GM21619 (cell line): ENCODE measurements at regions not wholly inside any gene's neighbourhood (a gene's known extent, or its start where the extent isn't known, plus 50 kb on each side); places are given as distances from the start of the nearest gene placed in this dataset.
"Not testable (repeated sequence)": the region's sequence is repeated elsewhere in the genome, so short reads cannot be mapped to it uniquely, and the experiment has no call there.

Source experiments
- ATAC-seq: cut with Tn5 transposase; IDR thresholded peaks from one replicate; pipeline ENCODE4 v1.9.1; 2021; ENCODE audit not compliant: unreplicated experiment

GRCh38 chr14:53378142-53378541 is 225.0 kb upstream of the DDHD1 start:
- no peak for ATAC-seq

GRCh38 chr14:53376064-53376463 is 222.9 kb upstream of the DDHD1 start:
- ATAC-seq, result no peak

DNA sequence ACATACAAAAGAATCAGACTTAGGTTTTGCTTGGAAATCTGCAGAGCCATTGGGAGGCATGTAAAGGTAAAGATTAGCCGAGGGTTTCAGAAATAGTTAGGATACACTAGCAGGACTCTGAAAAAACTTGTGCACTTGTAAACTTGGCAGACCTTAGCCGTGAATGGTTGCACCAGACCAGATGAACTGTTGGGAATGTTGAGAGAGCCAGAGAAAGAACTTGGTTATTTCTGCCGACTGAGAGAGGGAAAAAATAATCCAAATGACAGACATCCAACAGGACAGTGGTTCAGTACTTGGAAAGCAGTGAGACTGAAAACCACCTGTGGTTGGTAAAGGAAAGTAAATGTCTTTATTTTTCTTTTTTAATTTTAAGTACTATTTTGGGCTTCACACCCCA is 222.5 kb upstream of the DDHD1 start:
- no peak for ATAC-seq

- ATAC-seq, result no peak
These were observed 215.6 kb upstream of the DDHD1 start for GRCh38 chr14:53368711-53369201.

DNA sequence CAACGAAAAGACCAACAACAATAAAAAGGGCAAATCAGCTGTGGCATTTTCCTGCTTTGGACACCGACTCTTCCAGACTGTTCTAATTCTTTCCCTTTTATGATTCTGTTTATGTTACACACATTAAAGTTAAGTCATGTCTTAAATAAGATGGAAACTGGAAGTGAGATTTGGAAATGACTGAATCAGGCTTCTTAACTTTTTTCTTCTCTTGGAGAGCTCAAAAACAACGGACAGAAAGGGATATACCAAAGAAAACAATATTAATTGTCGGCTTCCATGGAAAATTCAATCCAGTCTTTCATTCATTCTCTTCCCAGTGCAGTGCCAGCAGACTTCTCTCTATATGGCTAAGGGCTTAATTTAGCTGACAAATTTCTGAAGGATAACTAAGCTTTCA is 214.9 kb upstream of the DDHD1 start:
- no peak for ATAC-seq

DNA sequence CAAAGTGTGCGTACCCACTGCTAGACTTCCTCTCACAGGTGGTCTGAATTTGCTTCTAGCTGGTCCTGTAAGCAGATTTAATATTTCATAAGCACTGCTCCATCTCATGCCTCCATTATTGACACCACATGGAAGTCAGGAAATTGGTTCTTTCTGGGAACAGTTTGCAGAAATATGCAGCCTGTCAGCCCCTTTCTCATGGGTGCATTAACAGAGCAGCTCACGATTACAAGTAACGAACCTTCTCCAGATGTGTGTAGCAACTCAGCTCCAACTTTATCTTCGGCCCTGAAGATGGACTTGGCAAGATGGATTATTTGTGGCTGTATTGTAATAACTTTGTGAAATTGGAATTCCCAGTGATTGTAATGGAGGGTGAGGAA is 214.5 kb upstream of the DDHD1 start:
- no peak for ATAC-seq

GRCh38 chr14:53365486-53366130 is 212.5 kb upstream of the DDHD1 start:
- ATAC-seq, result no peak

DNA sequence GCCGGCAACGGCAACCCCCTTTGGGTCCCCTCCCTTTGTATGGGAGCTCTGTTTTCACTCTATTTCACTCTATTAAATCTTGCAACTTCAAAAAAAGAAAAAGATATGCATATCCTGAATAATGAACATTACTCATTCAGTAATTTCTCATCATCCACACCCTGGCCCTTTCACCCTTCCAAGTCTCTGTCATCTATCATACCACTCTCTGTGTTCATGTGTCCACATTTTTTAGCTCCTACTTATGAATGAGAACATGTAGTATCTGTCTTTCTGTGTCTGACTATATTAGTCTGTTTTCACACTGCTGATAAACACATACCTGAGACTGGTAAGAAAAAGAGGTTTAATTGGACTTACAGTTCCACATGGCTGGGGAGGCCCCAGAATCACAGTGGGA is 209.8 kb upstream of the DDHD1 start:
- ATAC-seq, result not testable (repeated sequence)

DNA sequence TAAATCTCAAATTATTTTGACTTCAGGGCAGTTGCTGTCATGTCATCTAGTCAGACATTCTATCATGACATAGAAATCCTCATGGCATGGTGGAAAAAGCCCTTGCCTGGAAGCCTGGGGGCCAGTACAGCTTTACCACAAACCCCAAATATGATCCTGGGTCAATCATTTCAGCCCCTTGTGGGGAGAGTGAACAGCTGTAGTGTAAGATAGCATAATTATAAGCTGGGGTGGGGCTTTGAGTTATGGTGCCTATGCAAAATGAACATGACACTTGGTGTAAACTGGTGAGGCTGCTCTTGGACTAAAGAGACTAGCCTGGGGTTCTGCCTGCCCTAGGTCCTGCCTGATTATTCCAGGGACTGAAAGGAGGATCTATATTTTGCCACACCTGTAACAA is 207.7 kb upstream of the DDHD1 start:
- no peak for ATAC-seq

GRCh38 chr14:53358166-53358565 is 205.0 kb upstream of the DDHD1 start:
- no peak for ATAC-seq

GRCh38 chr14:53356361-53357150 is 203.4 kb upstream of the DDHD1 start:
- ATAC-seq, result no peak

- ATAC-seq, result no peak
These were observed 202.5 kb upstream of the DDHD1 start for GRCh38 chr14:53355581-53356112.

- no peak for ATAC-seq
These were observed 201.2 kb upstream of the DDHD1 start for GRCh38 chr14:53354336-53354735.

GRCh38 chr14:53350866-53351265 is 197.7 kb upstream of the DDHD1 start:
- ATAC-seq, result no peak

DNA sequence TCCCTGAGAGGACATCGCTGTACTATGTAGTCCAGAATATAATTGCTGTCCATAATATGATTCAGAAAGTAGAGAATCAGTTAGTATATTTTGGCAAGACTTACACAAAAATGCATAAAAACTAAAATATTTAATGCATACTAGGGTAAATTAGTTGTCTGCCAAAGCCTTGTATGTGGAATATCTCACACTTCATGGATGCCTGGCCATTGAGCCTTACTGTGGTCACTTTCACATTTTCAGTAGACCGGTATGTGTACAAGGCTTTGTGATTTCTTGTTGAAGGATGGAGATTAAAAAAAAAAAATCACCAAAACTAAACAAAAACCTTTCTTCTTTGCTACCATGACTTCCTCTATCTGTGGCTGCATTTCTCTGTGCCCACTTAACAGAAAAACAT is 197.3 kb upstream of the DDHD1 start:
- no peak for ATAC-seq

DNA sequence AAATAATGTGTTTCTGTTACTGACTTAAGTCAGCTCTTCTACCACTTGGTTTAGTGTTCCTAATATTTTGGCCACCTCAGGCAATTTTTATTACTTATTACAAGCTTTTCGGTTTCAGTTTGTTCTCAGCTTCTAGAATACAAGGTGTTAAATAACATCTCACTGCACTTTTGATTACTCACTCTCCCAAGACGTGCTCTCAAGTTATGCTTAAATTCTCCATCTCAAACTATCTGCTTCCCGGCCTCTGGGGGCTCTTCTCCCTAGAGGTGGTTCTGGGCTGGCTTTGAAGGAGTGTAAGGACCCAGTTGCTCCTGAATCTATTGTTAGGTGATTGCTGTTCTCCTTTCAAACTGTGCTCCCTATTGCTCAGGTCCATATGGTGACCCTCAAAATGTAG is 193.9 kb upstream of the DDHD1 start:
- no peak for ATAC-seq

DNA sequence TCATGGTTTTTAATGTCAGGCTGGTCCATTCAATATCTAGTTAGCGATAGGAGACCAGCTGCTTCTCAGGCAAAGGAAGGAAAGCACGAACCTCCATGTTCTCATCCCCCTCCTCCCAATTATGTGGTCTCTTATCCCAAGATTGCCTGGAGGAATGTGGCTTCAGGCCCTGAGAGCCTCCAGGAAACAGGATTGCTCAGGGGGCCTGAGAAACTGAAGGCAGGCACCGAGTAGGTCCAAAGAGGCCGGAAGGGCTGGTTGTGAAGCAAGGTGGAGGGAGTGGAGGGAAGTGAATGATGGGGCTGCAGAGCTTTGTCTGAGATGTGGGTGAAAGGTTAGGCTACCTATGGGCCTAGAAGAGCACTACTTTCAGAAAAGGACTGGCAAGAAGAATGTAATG is 188.2 kb upstream of the DDHD1 start:
- no peak for ATAC-seq

DNA sequence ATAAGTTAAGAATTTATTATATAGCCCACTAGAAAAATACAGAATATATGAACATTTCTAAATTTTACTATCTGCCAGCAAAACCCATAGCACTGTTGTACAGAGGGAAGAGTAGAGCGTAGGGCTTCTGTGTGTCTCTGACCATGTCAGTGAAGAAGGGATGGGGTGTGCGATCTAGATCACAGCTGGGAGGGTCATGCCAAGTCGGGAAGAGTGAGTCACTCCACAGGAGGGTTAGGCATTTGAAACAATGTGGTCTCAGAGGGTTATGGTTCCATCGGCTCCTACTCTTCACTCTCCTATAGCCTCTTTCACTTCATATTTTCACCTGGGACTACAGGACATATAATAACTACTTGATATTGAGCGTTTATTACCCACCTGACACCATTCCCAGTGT is 185.1 kb upstream of the DDHD1 start:
- ATAC-seq, result no peak

GRCh38 chr14:53336729-53337128 is 183.6 kb upstream of the DDHD1 start:
- no peak for ATAC-seq

DNA sequence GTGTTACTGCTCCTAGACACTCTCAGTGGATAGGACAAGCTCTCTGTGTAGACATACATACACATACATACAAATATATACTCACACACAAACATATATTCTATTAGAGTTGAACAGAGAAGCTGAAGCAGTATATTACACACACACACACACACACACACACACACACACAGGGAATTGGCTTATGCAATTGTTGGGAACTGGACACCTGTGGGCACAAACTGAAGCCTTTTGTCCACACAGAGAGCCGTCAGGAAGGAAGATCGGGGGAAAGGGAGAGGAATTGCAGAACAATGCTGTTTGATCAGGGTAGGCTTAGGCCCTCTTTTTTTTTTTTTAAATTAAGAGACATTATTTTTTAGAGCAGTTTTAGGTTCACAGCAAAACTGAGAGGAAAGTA is 180.7 kb upstream of the DDHD1 start:
- ATAC-seq, result no peak

GRCh38 chr14:53331921-53332320 is 178.8 kb upstream of the DDHD1 start:
- no peak for ATAC-seq

DNA sequence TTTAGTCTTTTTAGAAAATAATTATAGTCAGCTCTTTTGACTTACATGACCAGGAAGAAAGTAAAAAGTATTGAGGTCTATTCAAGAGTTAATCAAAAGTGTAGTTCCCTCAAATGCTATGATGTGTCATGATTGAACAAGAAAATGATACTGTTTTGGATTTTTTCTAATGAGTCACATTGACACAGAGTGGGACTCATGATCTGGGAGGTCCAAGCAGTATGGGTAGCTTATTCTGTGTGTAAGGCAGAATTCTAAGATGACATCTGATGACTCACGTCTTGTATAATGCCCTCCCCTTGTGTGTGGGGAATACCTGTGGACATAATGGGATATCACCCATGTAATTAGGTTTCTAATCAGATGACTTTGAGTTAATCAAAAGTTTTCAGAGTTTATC is 178.1 kb upstream of the DDHD1 start:
- ATAC-seq, result no peak
